NCI-H748 (cell line): ENCODE measurements at regions not wholly inside any gene's neighbourhood (a gene's known extent, or its start where the extent isn't known, plus 50 kb on each side); places are given as distances from the start of the nearest gene placed in this dataset.

Experiments
- DNase-seq: peaks from one replicate; lab custom pipeline; 2025; ENCODE audit not compliant: unreplicated experiment; lab: John Stamatoyannopoulos, UW

- DNase-seq = no peak
These were observed 54.1 kb upstream of the DIO3 start for GRCh38 chr14:101506926-101507835.

- no peak for DNase-seq
These were observed 53.5 kb upstream of the DIO3 start for GRCh38 chr14:101507836-101508150.

- DNase-seq = no peak
These were observed 52.9 kb upstream of the DIO3 start for GRCh38 chr14:101508196-101508947.

- no peak for DNase-seq
These were observed 52.2 kb upstream of the DIO3 start for GRCh38 chr14:101508948-101509729.

GRCh38 chr14:101509730-101510371 lies 51.4 kb upstream of the DIO3 start:
- no peak for DNase-seq

GRCh38 chr14:101511199-101511598 lies 50.1 kb upstream of the DIO3 start:
- no peak for DNase-seq
